MM.1S (cell line): ENCODE measurements at regions not wholly inside any gene's neighbourhood (a gene's known extent, or its start where the extent isn't known, plus 50 kb on each side); places are given as distances from the start of the nearest gene placed in this dataset.

ENCODE experiments used
- DNase-seq: peaks from one replicate; pipeline ENCODE4 v3.0.0-alpha.2; 2015
- H2AFZ ChIP-seq: fragments of 300-600 bp; sonication (generic); 2 replicates; pipeline ENCODE4 v1.6.0; 2016; ENCODE audit warnings: antibody characterized with exemption, low read length
- H3F3A ChIP-seq: fragments of 300-600 bp; sonication (generic); 2 replicates; pipeline ENCODE4 v1.6.1; 2016; ENCODE audit warnings: mild to moderate bottlenecking, antibody characterized with exemption, low read length, moderate library complexity, mixed read lengths; ENCODE audit not compliant: insufficient read depth
- H3K27ac ChIP-seq: fragments of 300-600 bp; sonication (generic); 2 replicates; pipeline ENCODE4 v1.5.1; 2016; ENCODE audit warnings: mild to moderate bottlenecking, low read length
- H3K27me3 ChIP-seq: fragments of 300-600 bp; sonication (generic); replicated peaks from 2 replicates; pipeline ENCODE4 v1.6.0; 2016; ENCODE audit warnings: low read length; ENCODE audit not compliant: insufficient read depth
- H3K36me3 ChIP-seq: fragments of 300-600 bp; sonication (generic); replicated peaks from 2 replicates; pipeline ENCODE4 v1.6.1; 2016; ENCODE audit warnings: mild to moderate bottlenecking, low read length, mixed read lengths; ENCODE audit not compliant: insufficient read depth
- H3K4me1 ChIP-seq: fragments of 300-600 bp; sonication (generic); 2 replicates; pipeline ENCODE4 v1.6.1; 2016; ENCODE audit warnings: low read length, mixed read lengths
- H3K4me2 ChIP-seq: fragments of 300-600 bp; sonication (generic); 2 replicates; pipeline ENCODE4 v1.6.0; 2016; ENCODE audit warnings: low read depth, low read length
- H3K4me3 ChIP-seq: fragments of 300-600 bp; sonication (generic); 2 replicates; pipeline ENCODE4 v1.5.1; 2016; ENCODE audit warnings: low read length, mixed read lengths
- H3K79me2 ChIP-seq: fragments of 300-600 bp; sonication (generic); 2 replicates; pipeline ENCODE4 v1.6.1; 2016; ENCODE audit warnings: mixed run types, low read length, mixed read lengths
- H3K9ac ChIP-seq: fragments of 300-600 bp; sonication (generic); 2 replicates; pipeline ENCODE4 v1.6.1; 2016; ENCODE audit warnings: low read length, mixed read lengths
- H3K9me2 ChIP-seq: fragments of 300-600 bp; sonication (generic); replicated peaks from 2 replicates; pipeline ENCODE4 v1.6.1; 2016; ENCODE audit warnings: mild to moderate bottlenecking, low read length, mixed read lengths; ENCODE audit not compliant: insufficient read depth
- H3K9me3 ChIP-seq: fragments of 300-600 bp; sonication (generic); replicated peaks from 2 replicates; pipeline ENCODE4 v1.6.1; 2016; ENCODE audit warnings: mild to moderate bottlenecking, low read length, mixed read lengths; ENCODE audit not compliant: insufficient read depth
- H4K20me1 ChIP-seq: fragments of 300-600 bp; sonication (generic); 2 replicates; pipeline ENCODE4 v1.6.1; 2016; ENCODE audit warnings: mild to moderate bottlenecking, low read length, moderate library complexity, mixed read lengths; ENCODE audit not compliant: insufficient read depth
- EZH2 ChIP-seq: fragments of 300-600 bp; sonication (generic); optimal IDR thresholded peaks from 2 replicates; pipeline ENCODE3; 2017; ENCODE audit warnings: low read depth, mild to moderate bottlenecking, antibody characterized with exemption, low read length, mixed read lengths
- EZH2phosphoT487 ChIP-seq: fragments of 300-600 bp; sonication (generic); IDR thresholded peaks from 2 replicates; pipeline ENCODE4 v1.6.1; 2018; ENCODE audit warnings: antibody characterized with exemption, low read length
- TF ChIP-seq, protein P1 (sequence below): fragments of 300-600 bp; sonication (generic); IDR thresholded peaks from 2 replicates; pipeline ENCODE4 v1.5.1; 2016; ENCODE audit warnings: antibody characterized with exemption, low read length, mixed read lengths

DNA sequence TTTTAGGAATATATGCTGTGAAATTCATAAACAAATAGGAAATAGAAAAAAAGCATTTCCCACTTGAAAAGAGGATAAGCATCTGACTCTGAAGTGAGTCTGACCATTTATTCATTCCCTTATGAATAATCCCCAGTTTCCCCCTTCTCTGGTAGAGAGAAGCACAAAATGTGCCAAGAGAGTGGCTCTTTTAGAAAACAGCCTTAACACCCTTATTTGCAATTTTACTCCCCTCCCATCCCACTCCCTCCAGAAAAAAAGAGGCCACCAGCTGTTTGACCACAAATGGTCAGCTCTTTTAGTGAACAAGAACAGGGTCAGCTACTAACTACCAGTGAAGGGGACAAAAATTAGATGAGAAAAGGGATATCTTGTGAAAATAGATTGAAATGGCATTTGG is 184.5 kb upstream of the ADAMTS9 start:
- no peak overlapping the region for H2AFZ ChIP-seq
- H3K4me1 ChIP-seq = no peaks in the 10 kb centered on the region
- no peak for DNase-seq
- H3K4me2 ChIP-seq = no peak overlapping the region
- no peak overlapping the region for H3K4me3 ChIP-seq
- no peak overlapping the region for H3K27ac ChIP-seq
- no peaks in the 10 kb centered on the region for H3K9me3 ChIP-seq
- TF ChIP-seq EZH2phosphoT487 (no peak), EZH2 (no peak)
- TF ChIP-seq, protein P1, sequence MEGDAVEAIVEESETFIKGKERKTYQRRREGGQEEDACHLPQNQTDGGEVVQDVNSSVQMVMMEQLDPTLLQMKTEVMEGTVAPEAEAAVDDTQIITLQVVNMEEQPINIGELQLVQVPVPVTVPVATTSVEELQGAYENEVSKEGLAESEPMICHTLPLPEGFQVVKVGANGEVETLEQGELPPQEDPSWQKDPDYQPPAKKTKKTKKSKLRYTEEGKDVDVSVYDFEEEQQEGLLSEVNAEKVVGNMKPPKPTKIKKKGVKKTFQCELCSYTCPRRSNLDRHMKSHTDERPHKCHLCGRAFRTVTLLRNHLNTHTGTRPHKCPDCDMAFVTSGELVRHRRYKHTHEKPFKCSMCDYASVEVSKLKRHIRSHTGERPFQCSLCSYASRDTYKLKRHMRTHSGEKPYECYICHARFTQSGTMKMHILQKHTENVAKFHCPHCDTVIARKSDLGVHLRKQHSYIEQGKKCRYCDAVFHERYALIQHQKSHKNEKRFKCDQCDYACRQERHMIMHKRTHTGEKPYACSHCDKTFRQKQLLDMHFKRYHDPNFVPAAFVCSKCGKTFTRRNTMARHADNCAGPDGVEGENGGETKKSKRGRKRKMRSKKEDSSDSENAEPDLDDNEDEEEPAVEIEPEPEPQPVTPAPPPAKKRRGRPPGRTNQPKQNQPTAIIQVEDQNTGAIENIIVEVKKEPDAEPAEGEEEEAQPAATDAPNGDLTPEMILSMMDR = no peak
- no peaks in the 10 kb centered on the region for H3K79me2 ChIP-seq
- no peak overlapping the region for H3K9ac ChIP-seq
- no peaks in the 10 kb centered on the region for H3K9me2 ChIP-seq
- H4K20me1 ChIP-seq = no peaks in the 10 kb centered on the region
- H3K27me3 ChIP-seq = no peaks in the 10 kb centered on the region
- no peaks in the 10 kb centered on the region for H3K36me3 ChIP-seq
- H3F3A ChIP-seq = no peaks in the 10 kb centered on the region

- no peak for DNase-seq
- H3K27ac ChIP-seq = no peak overlapping the region
- TF ChIP-seq EZH2phosphoT487 (no peak), EZH2 (no peak)
- TF ChIP-seq, protein P1 = no peak
Measured at GRCh38 chr3:64871834-64872249, 184.0 kb upstream of the ADAMTS9 start.

GRCh38 chr3:64870876-64871646 is 183.3 kb upstream of the ADAMTS9 start:
- no peaks in the 10 kb centered on the region for H3K4me1 ChIP-seq
- TF ChIP-seq EZH2 (no peak), EZH2phosphoT487 (no peak)
- TF ChIP-seq, protein P1 = no peak
- no peak overlapping the region for H3K27ac ChIP-seq
- H3K9me2 ChIP-seq = no peaks in the 10 kb centered on the region
- H3K4me2 ChIP-seq = no peak overlapping the region
- no peaks in the 10 kb centered on the region for H3K36me3 ChIP-seq
- H3K79me2 ChIP-seq = no peaks in the 10 kb centered on the region
- H3K27me3 ChIP-seq = no peaks in the 10 kb centered on the region
- H4K20me1 ChIP-seq = no peaks in the 10 kb centered on the region
- H3K9me3 ChIP-seq = no peaks in the 10 kb centered on the region
- H3K4me3 ChIP-seq = no peak overlapping the region
- H2AFZ ChIP-seq = no peak overlapping the region
- no peak for DNase-seq
- H3F3A ChIP-seq = no peaks in the 10 kb centered on the region
- no peak overlapping the region for H3K9ac ChIP-seq

More at GRCh38 chr3:64871834-64872249, 184.0 kb upstream of the ADAMTS9 start:
- no peaks in the 10 kb centered on the region for H3F3A ChIP-seq
- H3K4me2 ChIP-seq = no peak overlapping the region
- no peaks in the 10 kb centered on the region for H3K9me2 ChIP-seq
- no peaks in the 10 kb centered on the region for H3K4me1 ChIP-seq
- no peak overlapping the region for H3K9ac ChIP-seq
- H3K36me3 ChIP-seq = no peaks in the 10 kb centered on the region
- no peaks in the 10 kb centered on the region for H3K9me3 ChIP-seq
- no peaks in the 10 kb centered on the region for H3K27me3 ChIP-seq
- H3K79me2 ChIP-seq = no peaks in the 10 kb centered on the region
- no peak overlapping the region for H3K4me3 ChIP-seq
- H4K20me1 ChIP-seq = no peaks in the 10 kb centered on the region
- H2AFZ ChIP-seq = no peak overlapping the region
